ENCODE measurements at regions not wholly inside any gene's neighbourhood (a gene's known extent, or its start where the extent isn't known, plus 50 kb on each side); places are given as distances from the start of the nearest gene placed in this dataset.

- peak; percentile 46 for TF ChIP-seq CHD7 (IDR thresholded peaks at IDR 0.05; ENCODE audit: insufficient replicate concordance, low read length)
Measured at GRCh38 chr9:8027351-8027750, 227.8 kb upstream of the DMAC1 start (continued).
